CD4-positive, alpha-beta T cell treated with Interleukin-4 for 4 hours (primary cell): ENCODE measurements at regions not wholly inside any gene's neighbourhood (a gene's known extent, or its start where the extent isn't known, plus 50 kb on each side); places are given as distances from the start of the nearest gene placed in this dataset.
"Not testable (repeated sequence)": the region's sequence is repeated elsewhere in the genome, so short reads cannot be mapped to it uniquely, and the experiment has no call there.

ENCODE experiments used
- DNase-seq: peaks from one replicate; pipeline ENCODE4 v3.0.0-alpha.2; 2020

GRCh38 chr22:47354668-47355387, 592.4 kb downstream of the TBC1D22A start:
- no peak for DNase-seq

DNA sequence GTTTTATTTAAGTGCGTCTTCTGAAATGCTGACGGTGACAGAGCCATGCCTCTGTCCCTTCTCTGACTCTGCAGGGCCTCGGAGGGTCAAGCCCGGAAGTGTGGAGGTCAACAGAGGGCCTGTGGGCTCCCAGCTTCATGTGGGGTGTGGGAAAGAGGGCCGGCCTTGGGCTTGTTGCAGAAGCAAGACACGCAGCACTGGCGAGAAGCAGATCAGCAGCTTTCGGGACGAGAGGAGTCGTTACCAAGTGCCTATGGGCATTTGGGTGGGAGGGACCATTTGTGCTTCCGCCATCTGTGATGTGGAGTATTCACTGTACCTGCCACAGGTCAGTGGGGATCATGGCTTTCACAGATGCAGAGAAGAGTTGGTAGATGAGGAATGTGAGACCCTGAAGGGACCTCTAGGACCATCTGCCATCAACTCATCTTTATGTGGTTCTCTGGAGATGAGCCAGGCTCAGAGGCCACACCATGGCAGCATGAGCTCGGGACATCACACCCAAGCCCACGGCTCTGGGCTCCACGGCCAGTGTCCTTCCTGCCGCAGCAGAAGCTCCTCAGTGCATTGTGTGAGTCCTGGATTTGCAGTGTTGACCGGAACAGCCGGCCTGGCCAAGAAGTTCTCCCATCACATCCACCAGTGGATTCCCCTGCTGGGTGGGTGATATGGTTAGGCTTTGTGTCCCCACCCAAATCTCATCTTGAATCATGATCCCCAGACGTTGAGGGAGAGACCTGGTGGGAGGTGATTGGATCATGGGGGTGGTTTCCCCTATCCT, 590.7 kb downstream of the TBC1D22A start:
- no peak for DNase-seq

GRCh38 chr22:47351836-47352579, 589.6 kb downstream of the TBC1D22A start:
- DNase-seq = no peak

GRCh38 chr22:47346287-47346686, 583.8 kb downstream of the TBC1D22A start:
- not testable (repeated sequence) for DNase-seq

DNA sequence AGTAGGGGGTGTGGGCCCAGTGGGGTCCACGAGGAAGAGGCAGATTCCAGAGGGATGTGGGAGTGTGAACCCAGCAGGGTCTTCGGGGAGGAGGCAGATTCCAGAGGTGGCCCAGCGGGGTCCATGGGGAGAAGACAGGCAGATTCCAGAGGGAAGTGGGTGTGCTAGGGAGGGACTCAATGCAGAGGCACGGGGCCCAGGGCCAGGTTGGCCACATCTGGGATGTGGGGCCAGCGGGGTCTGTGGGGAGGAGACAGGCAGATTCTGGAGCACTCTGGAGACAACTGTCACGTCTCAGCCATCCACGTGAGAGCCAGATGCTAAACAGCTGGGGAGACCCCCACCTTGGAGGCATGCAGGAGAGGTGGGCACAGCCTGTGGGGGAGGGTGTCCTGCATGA, 582.6 kb downstream of the TBC1D22A start:
- no peak for DNase-seq

- DNase-seq = no peak
These were observed 582.0 kb downstream of the TBC1D22A start for GRCh38 chr22:47344414-47344813.

DNA sequence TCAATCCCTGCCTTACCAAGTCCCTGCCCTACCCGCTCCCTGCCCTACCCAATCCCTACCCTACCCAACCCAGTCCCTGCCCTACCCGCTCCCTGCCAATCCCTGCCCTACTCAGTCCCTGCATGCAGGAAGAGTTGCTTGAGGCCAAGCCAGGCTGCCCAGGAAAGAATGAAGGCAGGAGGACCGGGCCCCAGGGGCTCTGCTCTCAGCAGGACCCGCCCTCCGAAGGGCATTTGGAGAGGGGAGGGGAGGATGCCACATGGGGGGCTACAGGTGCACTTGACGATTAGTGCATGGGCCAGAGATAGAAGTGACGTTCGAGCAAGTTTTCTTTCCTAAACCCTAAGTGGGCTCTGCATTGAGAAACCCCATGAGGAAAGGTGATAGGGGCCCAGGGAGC, 581.2 kb downstream of the TBC1D22A start:
- no peak for DNase-seq

DNA sequence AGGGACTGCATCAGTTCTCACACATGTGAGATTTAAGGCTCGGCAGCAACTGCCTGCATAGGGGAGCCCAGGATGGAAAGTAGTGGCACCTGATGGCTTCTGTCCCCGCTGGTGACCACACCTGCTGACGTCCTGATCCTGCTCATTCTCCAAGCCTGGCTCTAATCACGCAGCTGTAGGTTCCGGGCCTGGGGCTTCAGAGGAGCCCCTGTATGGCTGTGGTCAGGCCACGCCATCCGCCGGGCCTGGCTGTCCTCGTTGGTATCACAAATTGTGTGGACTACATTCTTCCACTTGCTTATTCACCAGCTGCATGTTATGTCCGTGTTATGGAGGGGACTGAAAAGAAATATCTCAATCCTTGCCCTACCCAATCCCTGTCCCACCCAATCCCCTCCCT, 580.0 kb downstream of the TBC1D22A start:
- no peak for DNase-seq

DNA sequence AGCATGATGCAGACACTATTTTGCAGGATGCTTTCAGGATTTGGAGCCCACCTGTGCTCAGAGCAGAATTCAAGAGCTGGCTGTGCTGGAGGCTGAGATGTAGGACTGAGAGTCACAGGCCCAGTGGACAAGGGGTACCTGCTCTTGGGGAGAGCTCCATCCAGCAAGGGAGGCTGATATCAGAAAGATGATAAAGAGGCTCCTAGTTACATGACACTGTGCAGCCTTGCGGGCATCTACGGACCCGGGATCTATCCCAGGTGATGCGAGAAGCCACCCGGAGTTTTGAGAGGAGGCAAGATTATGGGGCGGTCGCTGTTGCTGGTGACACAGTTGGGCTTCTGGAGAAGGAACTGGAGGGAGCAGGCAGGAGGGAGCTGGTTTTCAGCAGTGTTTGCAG, 579.0 kb downstream of the TBC1D22A start:
- DNase-seq = no peak

- DNase-seq = no peak
These were observed 578.5 kb downstream of the TBC1D22A start for GRCh38 chr22:47340851-47341436.

DNA sequence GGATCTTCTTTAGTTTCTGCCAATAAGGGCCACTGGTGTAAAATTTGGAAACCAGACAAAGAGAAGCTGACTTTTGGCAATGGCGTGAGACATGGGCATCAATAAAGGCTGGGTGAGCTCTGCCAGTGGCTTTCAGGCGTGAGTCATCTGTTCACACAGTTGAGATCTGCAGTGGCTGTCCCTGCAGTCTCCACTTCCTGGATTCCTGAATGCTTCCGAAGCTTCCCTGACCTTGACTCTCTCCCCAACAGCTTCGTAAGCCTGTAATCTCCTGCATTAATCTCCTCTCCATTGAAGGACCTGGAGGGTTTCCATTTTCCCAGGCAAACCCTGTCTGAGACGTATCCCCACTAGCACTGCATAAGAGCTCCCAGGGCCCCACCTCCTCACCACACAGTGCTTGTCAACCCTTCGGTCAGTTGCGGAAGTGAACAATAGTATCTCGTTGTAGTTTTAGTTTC, 574.7 kb downstream of the TBC1D22A start:
- no peak for DNase-seq

DNA sequence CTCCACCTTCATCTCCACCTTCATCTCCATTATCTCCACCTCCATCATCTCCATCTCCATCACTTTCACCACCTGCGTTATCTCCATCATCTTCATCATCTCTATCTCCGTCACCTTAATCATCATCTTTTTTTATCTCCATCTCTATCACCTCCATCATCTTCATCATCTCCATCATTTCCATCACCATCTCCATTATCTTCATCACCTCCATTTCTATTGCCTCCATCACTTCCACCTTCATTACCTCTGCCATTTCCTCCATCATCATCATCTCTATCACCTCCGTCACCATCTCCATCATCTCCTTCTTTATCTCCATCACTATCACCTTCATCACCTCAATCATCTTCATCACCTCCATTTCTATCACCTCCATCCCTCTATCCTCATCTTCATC, 573.5 kb downstream of the TBC1D22A start:
- no peak for DNase-seq

- no peak for DNase-seq
These were observed 573.0 kb downstream of the TBC1D22A start for GRCh38 chr22:47335460-47335859.

DNA sequence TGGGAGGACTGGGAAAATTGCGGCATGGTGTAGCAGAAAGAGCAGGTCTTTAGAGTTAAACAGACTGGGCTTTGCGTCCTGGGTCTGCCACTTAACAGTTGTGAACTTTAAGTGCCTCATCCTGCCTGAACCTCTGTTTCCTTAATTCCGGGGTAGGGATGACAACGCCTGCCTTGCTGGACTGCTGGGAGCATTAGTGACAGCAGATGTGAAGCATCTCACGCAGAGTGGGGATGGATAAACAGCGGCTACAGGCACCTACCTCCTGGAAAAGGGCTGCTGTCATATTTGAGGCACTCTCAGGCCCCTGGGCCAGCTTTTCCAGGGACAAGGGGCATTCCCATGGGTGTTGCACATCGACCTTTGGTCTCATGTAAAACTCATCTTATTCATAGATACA, 572.2 kb downstream of the TBC1D22A start:
- no peak for DNase-seq

GRCh38 chr22:47333625-47334024, 571.2 kb downstream of the TBC1D22A start:
- no peak for DNase-seq

- no peak for DNase-seq
These were observed 570.0 kb downstream of the TBC1D22A start for GRCh38 chr22:47332246-47332980.

DNA sequence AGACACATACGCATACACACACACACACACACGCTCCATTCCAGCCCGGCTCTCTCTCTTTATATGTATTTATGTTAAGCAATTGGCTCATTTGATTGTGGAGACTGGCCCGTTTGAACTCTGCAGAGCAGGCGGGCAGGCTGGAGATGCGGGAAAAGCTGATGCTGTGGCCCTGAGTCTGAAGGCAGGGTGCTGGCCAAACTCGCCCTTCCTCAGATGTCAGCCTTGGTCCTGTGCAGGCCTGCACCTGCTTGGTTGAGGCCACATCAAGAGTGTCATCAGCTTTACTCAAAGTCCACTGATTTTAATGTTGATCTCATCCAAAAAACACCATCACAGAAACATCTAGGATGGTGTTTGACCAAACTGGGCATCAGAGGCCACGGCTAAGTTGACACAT, 569.3 kb downstream of the TBC1D22A start:
- no peak for DNase-seq

DNA sequence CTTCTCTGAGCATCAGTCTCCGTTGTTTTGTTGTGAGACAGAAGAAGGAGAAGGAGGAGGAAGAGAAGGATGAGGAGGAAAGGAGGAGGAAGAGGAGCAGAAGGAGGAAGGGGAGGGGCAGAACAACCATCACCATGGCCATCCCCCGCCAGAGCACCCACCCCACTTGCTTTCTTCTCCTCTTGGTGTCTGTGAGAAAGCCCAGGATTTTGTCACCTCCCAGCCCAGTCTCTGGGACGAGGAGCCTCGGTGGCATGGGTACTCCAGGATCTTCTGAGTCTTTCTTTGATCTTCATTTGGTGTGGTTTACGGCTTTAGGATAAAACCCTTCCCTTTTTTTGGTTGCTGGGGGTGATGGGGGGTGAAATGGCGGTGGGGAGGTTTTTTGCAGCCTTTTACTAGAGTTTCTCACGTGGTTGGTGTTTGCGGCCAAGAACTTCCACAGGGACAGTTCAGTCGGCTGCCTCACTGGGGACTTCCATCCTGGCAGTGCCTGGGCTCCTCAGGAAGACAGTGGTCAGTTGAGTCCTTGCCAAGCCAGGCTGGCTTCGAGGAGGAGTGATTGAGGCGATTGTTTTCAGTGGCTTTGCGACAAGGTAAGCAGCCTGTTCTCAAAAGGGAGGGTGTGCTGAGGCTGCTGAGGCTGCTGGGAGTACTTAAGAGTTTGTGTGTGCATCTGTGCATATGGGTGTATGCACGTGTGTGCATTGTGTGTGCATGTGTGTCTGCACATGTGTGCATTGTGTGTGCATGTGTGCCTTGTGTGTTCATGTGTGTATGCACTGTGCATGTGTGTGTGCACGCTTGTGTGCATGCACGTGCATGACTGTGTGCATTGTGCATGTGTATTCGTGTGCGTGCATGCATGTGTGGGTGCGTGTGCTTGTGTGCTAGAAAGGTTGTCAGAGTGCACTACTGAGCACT, 567.5 kb downstream of the TBC1D22A start:
- no peak for DNase-seq

DNA sequence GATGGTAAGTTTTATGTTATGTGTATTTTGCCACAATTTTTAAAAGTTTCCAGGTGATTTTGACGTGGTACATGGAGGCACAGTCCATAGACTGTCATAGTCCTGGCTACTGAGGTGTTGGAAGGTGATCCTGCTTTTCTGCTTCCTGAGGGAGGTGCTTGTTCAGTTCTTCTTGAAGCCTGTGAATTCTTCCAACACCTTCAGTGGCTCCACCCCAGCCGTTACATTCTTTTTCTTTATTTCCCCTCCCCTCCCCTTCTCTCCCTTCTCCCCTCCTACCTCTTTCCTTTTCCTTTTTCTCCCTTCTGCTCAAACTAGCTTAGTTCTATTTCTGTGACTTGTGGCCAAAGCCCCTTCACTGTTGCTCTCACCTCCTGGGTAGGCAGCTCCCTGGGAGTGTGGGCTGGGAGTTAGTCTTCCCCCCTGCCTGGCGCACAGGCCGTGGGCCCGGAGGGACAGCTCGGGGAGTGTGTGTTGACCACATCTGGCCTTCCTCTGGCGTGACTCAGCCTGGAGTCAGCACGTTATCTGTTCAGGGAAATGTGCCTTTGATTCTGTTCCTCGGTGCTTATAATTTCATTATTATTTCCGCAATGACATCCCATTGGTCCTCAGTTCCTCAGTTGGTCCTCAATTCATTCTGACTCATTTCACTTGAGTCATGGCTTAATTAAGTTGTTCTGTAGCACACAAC, 566.2 kb downstream of the TBC1D22A start:
- no peak for DNase-seq

- DNase-seq = no peak
These were observed 564.8 kb downstream of the TBC1D22A start for GRCh38 chr22:47327241-47327640.

DNA sequence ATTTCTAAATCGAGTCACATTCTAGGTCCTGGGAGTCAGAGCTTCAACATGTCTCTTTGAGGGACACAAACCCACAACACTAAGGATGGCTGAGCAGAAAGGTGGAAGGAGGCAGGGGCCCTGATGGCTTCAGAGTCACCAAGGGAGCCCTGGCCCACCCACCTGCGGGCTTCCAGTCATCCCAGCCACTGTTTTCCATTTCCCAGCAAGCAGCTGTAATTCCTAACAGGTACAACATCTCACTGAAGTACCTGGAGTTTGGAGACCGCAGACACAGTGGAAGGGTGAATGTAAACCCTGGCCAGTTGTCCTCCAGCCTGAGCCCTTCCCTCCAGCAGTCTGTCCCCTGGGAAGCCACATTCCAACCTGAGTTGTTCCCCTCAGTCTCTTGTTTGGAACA, 562.8 kb downstream of the TBC1D22A start:
- DNase-seq = no peak
